ENCODE measurements at regions not wholly inside any gene's neighbourhood (a gene's known extent, or its start where the extent isn't known, plus 50 kb on each side); places are given as distances from the start of the nearest gene placed in this dataset.

GRCh38 chr11:45717526-45717925, 52.1 kb upstream of the CHST1 start:
- WGBS (ENCODE audit: extremely low coverage, insufficient read length, low lambda C conversion rate), result no CpG with 5 or more reads among the region's 8 CpGs
- H4K8ac ChIP-seq (replicated peaks; ENCODE audit: insufficient read length, low read depth, low read length), result no peak overlapping the region
- no peak overlapping the region for H2BK12ac ChIP-seq (ENCODE audit: insufficient read length, low read depth, low read length)
- H3K79me2 ChIP-seq (ENCODE audit: insufficient read depth, low read length), result no peaks in the 10 kb centered on the region
- H3T11ph ChIP-seq (ENCODE audit: low read length), result no peak overlapping the region
- peaks cover under 1 to 4% of the 10 kb centered on the region in 2 experiments; a peak in 3 of 4 replicates for H3K4me1 Mint-ChIP-seq
- H4K20me1 ChIP-seq (ENCODE audit: control insufficient read depth, insufficient read depth, insufficient read length), result no peaks in the 10 kb centered on the region
- H3K4me1 ChIP-seq (ENCODE audit: insufficient read depth, low read length), result no peaks in the 10 kb centered on the region
- H3K9me3 Mint-ChIP-seq, result no peaks in the 10 kb centered on the region
- H3K23ac ChIP-seq (ENCODE audit: insufficient read length, low read depth, low read length), result no peak overlapping the region
- H3K4ac ChIP-seq (ENCODE audit: low read depth, low read length), result no peak overlapping the region
- H2BK15ac ChIP-seq (ENCODE audit: low read depth, low read length), result no peak overlapping the region
- no peaks in the 10 kb centered on the region for H3K27me3 ChIP-seq (ENCODE audit: insufficient read depth, low read length)
- H2AK5ac ChIP-seq (ENCODE audit: insufficient read length, low read length), result no peak overlapping the region
- no peaks in the 10 kb centered on the region for H3K79me1 ChIP-seq (ENCODE audit: insufficient read depth, low read depth, low read length, poor library complexity, severe bottlenecking)
- H3K18ac ChIP-seq (ENCODE audit: insufficient read length, low read depth, low read length), result no peak overlapping the region
- DNase-seq, result no peak
- H3K27ac Mint-ChIP-seq, result no peak overlapping the region
- no peak overlapping the region for H3K9ac ChIP-seq (ENCODE audit: extremely low read depth, insufficient read length, low read length)
- H3K14ac ChIP-seq (ENCODE audit: insufficient read depth, low read length), result no peak overlapping the region
- no peak overlapping the region for H2BK120ac ChIP-seq (ENCODE audit: low read depth, low read length, poor library complexity, severe bottlenecking)
- H3K36me3 Mint-ChIP-seq (ENCODE audit: insufficient read depth in 1 of 3, low read depth in 3 of 3), result no peaks in the 10 kb centered on the region
- H3K56ac ChIP-seq (ENCODE audit: insufficient read length, low read depth, low read length), result no peak overlapping the region
- H3K9me3 ChIP-seq (ENCODE audit: control insufficient read depth, low read depth, low read length), result no peaks in the 10 kb centered on the region
- no peak overlapping the region for H4K5ac ChIP-seq (ENCODE audit: insufficient read length, low read depth, low read length)
- H3K23me2 ChIP-seq (ENCODE audit: insufficient read length, low read depth, low read length, poor library complexity, severe bottlenecking), result no peaks in the 10 kb centered on the region
- H2BK5ac ChIP-seq (ENCODE audit: insufficient read length, low read length), result no peak overlapping the region
- H4K91ac ChIP-seq (ENCODE audit: insufficient read length, low read depth, low read length), result no peak overlapping the region
- H3K27ac ChIP-seq (ENCODE audit: insufficient read length, low read depth, low read length), result no peak overlapping the region
- peaks cover 18% of the 10 kb centered on the region for H3K27me3 Mint-ChIP-seq (ENCODE audit: low read depth)
- no peak overlapping the region for H2AFZ ChIP-seq (ENCODE audit: low read length)
- H2BK20ac ChIP-seq (ENCODE audit: low read depth, low read length, poor library complexity, severe bottlenecking), result no peak overlapping the region
- no peak overlapping the region for H3K4me3 Mint-ChIP-seq
- no peak overlapping the region for H3K4me2 ChIP-seq (ENCODE audit: insufficient read depth, insufficient read length, low read length)
- no peak for TF ChIP-seq CTCF (conservative IDR thresholded peaks at IDR 0.05)

Measured in H9 (cell line).